ENCODE measurements at regions not wholly inside any gene's neighbourhood (a gene's known extent, or its start where the extent isn't known, plus 50 kb on each side); places are given as distances from the start of the nearest gene placed in this dataset.

DNA sequence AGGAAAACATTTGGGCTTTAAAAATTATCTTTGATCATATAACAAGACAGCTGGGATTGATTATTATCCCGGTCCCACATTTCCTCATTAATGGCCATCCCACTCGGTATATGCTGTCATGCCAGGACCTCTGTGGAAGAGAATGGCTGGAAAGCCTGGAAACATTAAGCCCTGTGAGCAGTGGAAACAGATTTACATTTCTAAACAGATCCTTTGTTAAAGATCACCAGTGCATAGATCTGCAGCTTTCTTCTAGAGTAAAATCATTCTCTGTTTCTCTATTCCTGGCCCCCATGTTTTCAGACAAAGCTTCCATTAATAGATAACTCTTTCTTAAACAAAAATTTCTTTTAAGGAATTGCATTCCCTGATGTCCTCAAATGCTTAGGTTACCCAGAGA, 152.2 kb downstream of the CAVIN4 start:
- Histone ChIP-seq H3K9ac (ENCODE audit: insufficient read depth in 1 of 2, low read length in 2 of 2) (no peak overlapping the region), H3K36me3 (ENCODE audit: control insufficient read depth in 4 of 4, insufficient read depth in 4 of 4, low read length in 4 of 4) (no peaks in the 10 kb centered on the region), H3K27me3 (ENCODE audit: control insufficient read depth in 3 of 3, insufficient read depth in 3 of 3, low read length in 2 of 3) (no peaks in the 10 kb centered on the region), H3K27ac (ENCODE audit: low read depth in 1 of 2, low read length in 1 of 2) (no peak overlapping the region), H3K9me3 (ENCODE audit: control insufficient read depth in 4 of 4, insufficient read depth in 3 of 4, low read length in 3 of 4) (peaks cover 0 to 4% (median 1%) of the 10 kb centered on the region in 4 donors), H3K4me3 (no peak overlapping the region), H3K4me1 (ENCODE audit: control insufficient read depth in 5 of 5, insufficient read depth in 5 of 5, low read length in 5 of 5) (peaks cover 0 to 8% (median 0%) of the 10 kb centered on the region in 5 donors)
- ATAC-seq (ENCODE audit: insufficient read depth, low FRiP score): no peak
- 61 to 72% methylated on average over 2 of the region's 2 CpGs for WGBS, 2 donors
- TF ChIP-seq, protein P1, sequence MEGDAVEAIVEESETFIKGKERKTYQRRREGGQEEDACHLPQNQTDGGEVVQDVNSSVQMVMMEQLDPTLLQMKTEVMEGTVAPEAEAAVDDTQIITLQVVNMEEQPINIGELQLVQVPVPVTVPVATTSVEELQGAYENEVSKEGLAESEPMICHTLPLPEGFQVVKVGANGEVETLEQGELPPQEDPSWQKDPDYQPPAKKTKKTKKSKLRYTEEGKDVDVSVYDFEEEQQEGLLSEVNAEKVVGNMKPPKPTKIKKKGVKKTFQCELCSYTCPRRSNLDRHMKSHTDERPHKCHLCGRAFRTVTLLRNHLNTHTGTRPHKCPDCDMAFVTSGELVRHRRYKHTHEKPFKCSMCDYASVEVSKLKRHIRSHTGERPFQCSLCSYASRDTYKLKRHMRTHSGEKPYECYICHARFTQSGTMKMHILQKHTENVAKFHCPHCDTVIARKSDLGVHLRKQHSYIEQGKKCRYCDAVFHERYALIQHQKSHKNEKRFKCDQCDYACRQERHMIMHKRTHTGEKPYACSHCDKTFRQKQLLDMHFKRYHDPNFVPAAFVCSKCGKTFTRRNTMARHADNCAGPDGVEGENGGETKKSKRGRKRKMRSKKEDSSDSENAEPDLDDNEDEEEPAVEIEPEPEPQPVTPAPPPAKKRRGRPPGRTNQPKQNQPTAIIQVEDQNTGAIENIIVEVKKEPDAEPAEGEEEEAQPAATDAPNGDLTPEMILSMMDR (IDR thresholded peaks at IDR 0.05; ENCODE audit: control extremely low read depth, extremely low read depth): no peak
- no peak for DNase-seq

DNA sequence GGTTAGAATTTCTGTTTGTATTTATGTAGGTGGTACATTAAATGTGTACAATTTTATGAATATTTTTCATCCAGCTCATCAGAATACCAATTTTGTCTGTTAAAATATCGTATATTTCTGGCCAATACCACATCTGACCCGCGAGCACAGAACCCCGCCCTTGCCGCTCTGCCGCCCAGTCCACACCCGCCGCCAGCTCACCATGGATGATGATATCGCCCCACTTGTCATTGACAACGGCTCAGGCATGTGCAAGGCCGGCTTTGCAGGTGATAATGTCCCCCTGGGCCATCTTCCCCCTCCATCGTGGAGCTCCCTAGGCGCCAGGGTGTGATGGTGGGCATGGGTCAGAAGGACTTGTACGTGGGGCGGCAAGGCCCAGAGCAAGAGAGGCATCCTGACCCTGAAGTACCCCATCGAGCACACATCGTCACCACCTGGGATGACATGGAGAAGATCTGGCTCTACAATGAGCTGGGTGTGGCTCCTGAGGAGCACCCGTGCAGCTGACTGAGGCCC, 153.2 kb downstream of the CAVIN4 start:
- Histone ChIP-seq H3K9me3 (ENCODE audit: control insufficient read depth in 4 of 4, insufficient read depth in 3 of 4, low read length in 3 of 4) (peaks cover 0 to 4% (median 1%) of the 10 kb centered on the region in 4 donors), H3K4me1 (ENCODE audit: control insufficient read depth in 5 of 5, insufficient read depth in 5 of 5, low read length in 5 of 5) (peaks cover 0 to 8% (median 0%) of the 10 kb centered on the region in 5 donors), H3K36me3 (ENCODE audit: control insufficient read depth in 4 of 4, insufficient read depth in 4 of 4, low read length in 4 of 4) (no peaks in the 10 kb centered on the region), H3K4me3 (no peak overlapping the region), H3K27ac (ENCODE audit: low read depth in 1 of 2, low read length in 1 of 2) (no peak overlapping the region), H3K27me3 (ENCODE audit: control insufficient read depth in 3 of 3, insufficient read depth in 3 of 3, low read length in 2 of 3) (no peaks in the 10 kb centered on the region), H3K9ac (ENCODE audit: insufficient read depth in 1 of 2, low read length in 2 of 2) (no peak overlapping the region)
- 94 to 95% methylated on average over 18 of the region's 18 CpGs for WGBS, 2 donors
- TF ChIP-seq, protein P1 (IDR thresholded peaks at IDR 0.05; ENCODE audit: control extremely low read depth, extremely low read depth): no peak
- ATAC-seq (ENCODE audit: insufficient read depth, low FRiP score) (no peak), DNase-seq (no peak)

DNA sequence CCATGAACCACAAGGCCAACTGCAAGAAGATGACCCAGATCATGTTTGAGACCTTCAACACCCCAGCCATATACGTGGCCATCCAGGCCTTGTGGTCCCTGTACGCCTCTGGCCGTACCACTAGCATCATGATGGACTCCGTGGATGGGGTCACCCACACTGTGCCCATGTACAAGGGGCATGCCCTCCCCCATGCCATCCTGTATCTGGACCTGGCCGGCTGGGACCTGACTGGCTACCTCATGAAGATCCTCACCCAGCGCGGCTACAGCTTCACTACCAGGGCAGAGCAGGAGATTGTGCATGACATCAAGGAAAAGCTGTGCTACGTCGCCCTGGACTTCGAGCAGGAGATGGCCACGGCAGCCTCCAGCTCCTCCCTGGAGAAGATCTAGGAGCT, 153.7 kb downstream of the CAVIN4 start:
- ATAC-seq (ENCODE audit: insufficient read depth, low FRiP score): no peak
- TF ChIP-seq, protein P1 (IDR thresholded peaks at IDR 0.05; ENCODE audit: control extremely low read depth, extremely low read depth): no peak
- Histone ChIP-seq H3K4me1 (ENCODE audit: control insufficient read depth in 5 of 5, insufficient read depth in 5 of 5, low read length in 5 of 5) (peaks cover 0 to 8% (median 0%) of the 10 kb centered on the region in 5 donors), H3K9ac (ENCODE audit: insufficient read depth in 1 of 2, low read length in 2 of 2) (no peak overlapping the region), H3K27ac (ENCODE audit: low read depth in 1 of 2, low read length in 1 of 2) (no peak overlapping the region), H3K36me3 (ENCODE audit: control insufficient read depth in 4 of 4, insufficient read depth in 4 of 4, low read length in 4 of 4) (no peaks in the 10 kb centered on the region), H3K4me3 (no peak overlapping the region), H3K9me3 (ENCODE audit: control insufficient read depth in 4 of 4, insufficient read depth in 3 of 4, low read length in 3 of 4) (peaks cover 0 to 4% (median 1%) of the 10 kb centered on the region in 4 donors), H3K27me3 (ENCODE audit: control insufficient read depth in 3 of 3, insufficient read depth in 3 of 3, low read length in 2 of 3) (no peaks in the 10 kb centered on the region)
- 95 to 96% methylated on average over 11 of the region's 11 CpGs for WGBS, 2 donors
- no peak for DNase-seq

DNA sequence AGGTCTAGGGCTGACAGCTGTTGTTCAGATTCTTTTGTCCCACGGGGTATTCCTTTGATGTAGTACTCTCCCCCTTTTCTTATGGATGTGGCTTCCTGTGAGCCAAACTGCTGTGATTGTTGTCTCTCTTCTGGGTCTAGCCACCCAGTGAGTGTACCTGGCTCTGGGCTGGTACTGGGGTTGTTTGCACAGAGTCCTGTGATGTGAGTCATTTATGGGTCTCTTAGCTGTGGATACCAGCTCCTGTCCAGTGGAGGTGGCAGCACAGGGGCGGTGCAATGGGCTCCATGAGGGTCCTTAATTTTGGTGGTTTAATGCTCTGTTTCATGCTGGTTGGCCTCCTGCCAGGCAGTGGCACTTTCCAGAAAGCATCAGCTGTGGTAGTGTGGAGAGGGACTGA, 161.3 kb downstream of the CAVIN4 start:
- Histone ChIP-seq H3K4me3 (no peak overlapping the region), H3K9ac (ENCODE audit: insufficient read depth in 1 of 2, low read length in 2 of 2) (no peak overlapping the region), H3K36me3 (ENCODE audit: control insufficient read depth in 4 of 4, insufficient read depth in 4 of 4, low read length in 4 of 4) (no peaks in the 10 kb centered on the region), H3K27ac (ENCODE audit: low read depth in 1 of 2, low read length in 1 of 2) (no peak overlapping the region), H3K9me3 (ENCODE audit: control insufficient read depth in 4 of 4, insufficient read depth in 3 of 4, low read length in 3 of 4) (peaks cover 0 to 9% (median 3%) of the 10 kb centered on the region in 4 donors), H3K4me1 (ENCODE audit: control insufficient read depth in 5 of 5, insufficient read depth in 5 of 5, low read length in 5 of 5) (no peaks in the 10 kb centered on the region), H3K27me3 (ENCODE audit: control insufficient read depth in 3 of 3, insufficient read depth in 3 of 3, low read length in 2 of 3) (no peaks in the 10 kb centered on the region)
- WGBS, 2 donors: 63 to 64% methylated on average over 2 of the region's 2 CpGs
- TF ChIP-seq, protein P1 (IDR thresholded peaks at IDR 0.05; ENCODE audit: control extremely low read depth, extremely low read depth): no peak
- ATAC-seq (ENCODE audit: insufficient read depth, low FRiP score) (no peak), DNase-seq (no peak)
